Midbrain (tissue), 1 donor: ENCODE measurements at regions not wholly inside any gene's neighbourhood (a gene's known extent, or its start where the extent isn't known, plus 50 kb on each side); places are given as distances from the start of the nearest gene placed in this dataset.
"Not testable (repeated sequence)": the region's sequence is repeated elsewhere in the genome, so short reads cannot be mapped to it uniquely, and the experiment has no call there.

Experiments
- DNase-seq: peaks from one replicate; lab custom pipeline; 2025; lab: John Stamatoyannopoulos, UW

DNA sequence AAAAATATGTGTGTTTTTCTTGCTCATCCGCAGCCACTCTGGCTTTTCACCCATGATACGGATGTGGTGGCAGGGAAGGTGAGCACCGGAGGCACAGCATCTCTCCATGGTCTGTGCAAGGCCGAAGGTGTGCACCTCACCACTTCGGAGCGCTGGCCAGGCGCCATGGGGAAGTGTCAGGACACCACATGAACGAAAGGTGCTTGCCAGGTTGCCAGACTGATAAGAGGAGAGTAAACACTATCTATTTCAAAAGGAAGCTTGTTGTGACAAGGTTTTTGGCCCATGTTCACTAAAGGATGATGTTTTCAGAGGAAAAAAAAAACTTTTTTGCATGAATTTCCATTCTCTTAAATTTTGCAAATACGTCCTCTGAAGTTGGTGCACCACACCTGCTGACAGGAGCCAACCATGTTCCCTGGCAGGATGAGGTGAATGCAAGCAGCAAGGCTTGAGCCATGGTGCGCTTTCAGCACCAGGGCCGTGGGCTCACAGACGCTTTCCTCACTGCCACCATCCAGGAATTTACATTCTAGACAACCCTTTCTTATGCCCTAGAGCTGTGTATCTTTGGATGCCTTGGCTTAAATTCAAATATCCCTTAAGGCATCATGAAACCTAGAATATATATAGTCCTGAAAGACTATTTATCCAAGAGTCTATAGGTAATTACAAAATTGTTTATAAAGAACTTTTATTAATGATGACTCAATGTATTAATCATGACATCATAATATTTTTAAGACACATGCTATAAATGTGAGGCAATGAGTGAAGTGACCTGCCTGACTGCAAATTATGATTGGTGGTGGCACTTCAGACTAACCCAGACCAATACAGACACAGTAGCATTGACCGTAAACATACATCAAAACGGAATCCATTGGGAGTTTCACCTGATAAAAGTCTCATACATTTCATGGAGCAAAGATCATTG is 234.5 kb downstream of the TFAP2A start:
- DNase-seq: no peak

DNA sequence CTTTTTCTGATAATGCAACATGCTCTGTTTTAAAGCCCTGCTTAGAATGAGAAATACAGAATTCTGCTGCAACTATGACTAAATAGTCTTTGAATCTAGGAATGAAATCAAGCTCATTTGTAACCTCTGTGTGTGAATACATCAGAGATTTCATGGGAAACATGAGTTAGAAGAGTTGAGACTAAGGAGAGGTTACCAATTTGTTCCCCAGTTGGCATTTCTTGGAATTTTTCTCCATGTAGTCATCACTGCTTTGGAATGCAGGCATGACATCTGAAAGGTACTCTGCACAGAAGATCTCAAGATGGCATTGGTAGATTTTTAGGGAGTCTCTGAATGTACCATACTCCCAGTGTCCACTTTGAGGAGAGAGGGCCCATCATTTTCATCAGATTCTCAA is 237.2 kb downstream of the TFAP2A start:
- DNase-seq: no peak

DNA sequence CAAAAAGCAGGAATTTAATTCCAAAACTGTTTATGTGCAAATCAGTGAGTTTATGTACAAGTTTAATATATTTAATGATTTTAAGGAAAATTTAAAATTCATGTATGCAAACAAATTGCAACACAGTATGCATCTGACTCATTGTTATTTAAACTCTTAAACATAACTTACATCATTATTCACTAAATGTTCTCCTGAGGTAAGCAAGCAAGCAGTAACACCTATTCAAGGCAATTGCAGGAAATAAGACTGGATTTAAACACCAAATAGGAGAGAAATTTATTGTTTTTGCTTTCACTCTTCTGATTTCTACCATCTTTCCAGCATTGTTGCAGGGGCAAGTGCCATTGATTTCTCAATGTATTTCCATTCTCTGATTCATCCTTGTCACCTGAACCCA is 239.5 kb downstream of the TFAP2A start:
- DNase-seq: no peak

DNA sequence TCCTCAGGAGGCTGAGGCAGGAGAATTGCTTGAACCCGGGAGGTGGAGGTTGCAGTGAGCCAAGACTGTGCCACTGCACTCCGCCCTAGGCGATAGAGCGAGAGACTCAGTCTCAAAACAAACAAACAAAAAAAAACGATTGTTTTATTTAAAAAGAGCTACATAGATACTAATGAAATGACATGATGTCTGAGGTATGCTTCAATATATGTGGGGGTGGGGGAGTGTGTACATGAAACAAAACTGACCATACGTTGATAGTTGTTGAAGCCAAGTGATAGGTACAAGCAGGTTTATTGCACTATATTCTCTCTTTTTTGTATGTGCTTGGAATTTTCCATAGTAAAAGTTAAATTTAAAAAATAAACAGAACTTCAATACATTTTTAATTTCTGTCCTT is 240.1 kb downstream of the TFAP2A start:
- DNase-seq: no peak

GRCh38 chr6:10174056-10174455 is 240.8 kb downstream of the TFAP2A start:
- no peak for DNase-seq

DNA sequence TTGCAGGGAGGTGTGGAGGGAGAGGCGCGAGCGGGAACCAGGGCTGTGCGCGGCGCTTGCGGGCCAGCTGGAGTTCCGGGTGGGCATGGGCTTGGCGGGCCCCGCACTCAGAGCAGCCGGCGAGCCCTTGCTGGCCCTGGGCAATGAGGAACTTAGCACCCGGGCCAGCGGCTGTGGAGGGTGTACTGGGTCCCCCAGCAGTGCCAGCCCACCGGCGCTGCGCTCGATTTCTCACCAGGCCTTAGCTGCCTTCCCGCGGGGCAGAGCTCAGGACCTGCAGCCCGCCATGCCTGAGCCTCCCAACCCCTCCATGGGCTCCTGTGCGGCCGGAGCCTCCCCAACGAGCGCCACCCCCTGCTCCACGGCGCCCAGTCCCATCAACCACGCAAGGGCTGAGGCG is 243.2 kb downstream of the TFAP2A start:
- not testable (repeated sequence) for DNase-seq

DNA sequence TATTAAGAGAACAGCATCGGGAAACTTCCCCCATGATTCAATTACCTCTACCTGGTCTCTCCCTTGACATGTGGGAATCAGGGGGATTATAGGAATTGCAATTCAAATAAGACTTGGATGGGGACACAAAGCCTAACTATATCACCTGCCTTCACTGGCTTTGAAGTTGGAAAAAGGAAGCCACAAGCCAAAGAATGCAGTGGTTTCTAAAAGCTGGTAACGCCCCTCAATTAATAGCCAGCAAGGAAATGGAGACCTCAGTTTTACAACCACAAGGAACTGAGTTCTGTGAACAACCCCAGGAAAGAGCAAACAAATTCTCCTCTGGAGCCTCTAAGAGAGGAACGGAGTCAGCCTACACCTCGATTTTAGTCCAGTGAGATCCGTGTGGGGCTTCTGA is 244.1 kb downstream of the TFAP2A start:
- DNase-seq: no peak

DNA sequence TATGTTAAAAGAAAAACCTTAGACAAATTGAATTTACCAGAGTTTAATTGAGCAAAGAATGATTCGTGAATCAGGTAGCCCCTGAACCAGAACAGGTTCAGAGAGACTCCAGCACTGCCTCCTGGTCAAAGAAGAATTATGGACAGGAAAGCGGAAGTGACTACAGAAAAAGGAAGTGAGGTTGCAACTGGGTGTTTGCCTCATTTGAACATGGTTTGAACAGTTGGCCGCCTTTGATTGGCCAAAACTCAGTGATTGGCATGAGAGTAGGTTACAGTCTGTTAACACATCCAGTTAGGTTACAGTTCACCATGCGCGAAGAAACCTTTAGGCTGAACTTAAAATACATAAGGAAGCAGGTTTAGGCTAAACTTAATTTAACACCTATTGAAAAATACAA is 248.8 kb downstream of the TFAP2A start:
- DNase-seq: no peak

GRCh38 chr6:10163203-10163962 is 251.5 kb downstream of the TFAP2A start:
- no peak for DNase-seq

DNA sequence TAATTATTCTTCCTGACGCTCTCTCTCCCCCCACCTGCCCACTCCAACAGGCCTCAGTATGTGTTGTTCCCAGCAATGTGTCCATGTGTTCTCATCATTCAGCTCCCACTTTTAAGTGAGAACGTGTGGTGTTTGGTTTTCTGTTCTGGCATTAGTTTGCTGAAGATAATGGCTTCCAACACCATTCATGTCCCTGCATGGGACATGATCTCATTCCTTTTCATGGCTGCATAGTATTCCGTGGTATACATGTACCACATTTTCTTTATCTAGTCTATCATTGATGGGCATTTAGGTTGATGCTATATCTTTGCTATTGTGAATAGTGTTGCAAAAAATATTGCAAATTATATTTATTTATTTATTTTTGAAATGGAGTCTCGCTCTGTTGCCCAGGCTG is 258.0 kb downstream of the TFAP2A start:
- no peak for DNase-seq

DNA sequence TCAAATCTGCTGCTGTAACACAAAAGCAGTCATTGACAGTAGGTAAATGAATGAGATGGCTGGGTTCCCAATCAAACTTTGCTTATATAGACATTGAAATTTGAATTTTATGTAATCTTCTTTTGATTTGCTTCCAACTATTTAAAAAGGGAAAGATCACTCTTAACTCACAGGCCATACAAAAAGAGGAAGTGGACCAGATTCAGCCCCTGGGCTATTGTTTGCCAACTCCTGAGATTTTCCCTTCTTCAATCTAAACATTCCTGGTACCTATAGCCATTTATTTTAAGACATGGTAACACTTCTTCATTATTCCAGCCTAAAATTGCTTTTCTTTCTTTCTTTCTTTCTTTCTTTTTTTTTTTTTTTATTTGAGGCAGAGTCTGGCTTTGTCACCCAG is 260.6 kb downstream of the TFAP2A start:
- DNase-seq: no peak

GRCh38 chr6:10151144-10151915 is 263.5 kb downstream of the TFAP2A start:
- no peak for DNase-seq

GRCh38 chr6:10149603-10150002 is 265.3 kb downstream of the TFAP2A start:
- no peak for DNase-seq

DNA sequence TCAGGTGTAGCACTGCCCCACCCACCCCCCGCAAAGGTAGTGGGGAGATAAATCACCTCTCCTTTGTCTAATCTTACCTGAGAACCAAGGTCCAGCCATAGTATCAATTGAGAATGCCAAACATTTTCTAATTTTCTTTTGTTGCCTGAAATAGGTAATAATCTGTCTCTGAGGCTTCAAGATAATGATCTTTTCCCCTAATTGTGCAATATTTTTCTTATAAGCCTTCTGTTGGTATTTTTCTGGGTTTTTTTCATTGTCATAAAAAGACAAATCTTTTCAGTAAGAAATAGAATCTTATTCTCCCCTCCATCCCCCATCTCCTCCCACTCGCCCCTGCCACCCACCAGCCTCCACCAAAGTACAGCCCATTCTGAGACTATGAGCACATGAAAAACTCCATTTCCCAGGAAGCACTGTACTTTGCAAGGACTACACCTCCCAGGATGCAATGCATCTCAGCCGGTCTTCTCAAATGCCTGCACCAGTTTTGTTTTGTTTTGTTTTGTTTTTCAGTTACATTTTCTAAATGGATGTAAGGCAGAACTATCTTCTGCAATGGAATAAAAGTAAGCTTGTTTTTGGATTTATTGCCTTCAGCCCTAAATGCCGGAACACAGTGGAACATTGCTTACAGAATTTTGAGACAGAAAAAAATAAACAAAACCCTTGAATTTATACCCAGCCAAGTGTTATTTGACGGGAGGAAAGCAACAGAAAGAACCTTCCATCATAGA is 268.0 kb downstream of the TFAP2A start:
- peak; percentile 14 for DNase-seq

- no peak for DNase-seq
Observed at GRCh38 chr6:10144772-10145171, 270.1 kb downstream of the TFAP2A start.

DNA sequence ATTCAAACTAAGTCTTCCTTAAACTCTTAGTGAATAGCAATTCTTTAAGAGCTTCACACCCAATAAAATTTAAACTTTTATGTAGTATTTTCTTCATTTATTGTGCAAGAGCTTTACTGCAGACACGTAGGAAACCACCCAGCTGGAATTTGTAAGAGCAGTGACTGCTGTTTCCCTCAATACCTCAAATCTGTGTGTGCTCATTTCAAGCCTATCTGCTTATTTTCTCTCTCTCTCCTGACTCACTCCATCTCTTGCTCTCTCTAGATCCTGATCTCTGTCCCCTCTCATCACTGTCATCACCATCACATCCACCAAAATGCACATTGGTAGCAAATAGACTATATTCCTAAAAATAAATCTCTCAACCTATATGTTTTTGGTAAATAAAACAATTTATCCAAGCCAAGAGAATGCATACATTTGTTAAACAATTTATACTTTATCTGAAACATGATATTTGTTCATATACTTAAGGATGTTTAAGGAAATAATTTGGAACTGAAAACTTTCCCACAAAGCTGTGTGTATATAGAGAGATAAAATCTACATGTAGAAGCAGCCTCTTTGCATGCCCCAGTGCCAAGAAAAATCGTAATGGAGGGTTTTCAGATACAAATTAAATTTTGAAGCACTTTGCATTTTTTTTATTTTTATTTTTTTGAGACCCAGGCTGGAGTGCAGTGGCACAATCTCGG is 273.0 kb downstream of the TFAP2A start:
- no peak for DNase-seq

DNA sequence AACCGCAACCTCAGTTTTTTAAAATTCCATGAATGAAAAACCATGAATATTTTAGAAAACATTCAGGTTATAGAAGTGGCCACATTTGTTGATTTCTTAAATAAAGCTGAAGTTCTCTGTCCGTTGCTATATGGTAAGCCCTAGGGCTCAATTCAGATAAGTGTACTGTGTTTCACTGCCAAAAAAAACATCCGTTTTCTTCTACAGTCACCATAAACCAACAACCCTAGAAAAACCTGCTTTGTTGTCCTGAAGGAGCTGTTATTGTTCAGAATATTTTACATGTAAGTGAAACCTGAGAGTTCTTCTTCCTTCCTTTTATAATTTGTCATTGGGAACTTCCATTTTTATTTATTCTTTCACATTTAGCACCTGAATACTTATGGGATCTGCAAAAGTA is 274.1 kb downstream of the TFAP2A start:
- no peak for DNase-seq

GRCh38 chr6:10140136-10140535 is 274.7 kb downstream of the TFAP2A start:
- no peak for DNase-seq

DNA sequence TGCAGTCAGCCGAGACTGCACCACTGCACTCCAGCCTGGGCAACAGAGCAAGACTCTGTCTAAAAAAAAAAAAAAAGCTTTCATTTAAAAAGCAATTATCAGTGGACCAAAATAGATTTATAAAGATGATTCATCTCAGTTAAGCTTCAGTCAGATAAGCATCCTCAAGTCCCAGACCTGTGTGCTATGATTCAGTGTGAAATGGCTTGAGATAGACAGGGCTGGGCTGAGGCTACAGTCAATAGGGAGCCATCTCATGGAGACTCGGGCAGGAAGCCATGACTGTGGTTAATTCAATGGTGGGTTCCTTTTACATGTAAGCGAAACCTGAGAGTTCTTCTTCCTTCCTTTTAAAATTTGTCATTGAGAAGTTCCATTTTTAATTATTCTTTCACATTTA is 276.0 kb downstream of the TFAP2A start:
- no peak for DNase-seq

GRCh38 chr6:10136636-10137035 is 278.2 kb downstream of the TFAP2A start:
- no peak for DNase-seq

DNA sequence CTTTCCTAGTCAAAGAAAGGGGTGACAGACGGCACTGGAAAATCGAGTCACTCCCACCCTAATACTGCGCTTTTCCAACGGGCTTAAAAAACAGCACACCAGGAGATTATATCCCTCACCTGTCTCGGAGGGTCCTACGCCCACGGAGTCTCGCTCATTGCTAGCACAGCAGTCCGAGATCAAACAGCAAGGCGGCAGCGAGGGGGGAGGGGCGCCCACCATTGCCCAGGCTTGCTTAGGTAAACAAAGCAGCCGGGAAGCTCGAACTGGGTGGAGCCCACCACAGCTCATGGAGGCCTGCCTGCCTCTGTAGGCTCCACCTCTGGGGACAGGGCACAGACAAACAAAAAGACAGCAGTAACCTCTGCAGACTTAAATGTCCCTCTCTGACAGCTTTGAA is 280.7 kb downstream of the TFAP2A start:
- DNase-seq: not testable (repeated sequence)
